ENCODE measurements at regions not wholly inside any gene's neighbourhood (a gene's known extent, or its start where the extent isn't known, plus 50 kb on each side); places are given as distances from the start of the nearest gene placed in this dataset.

GRCh38 chr3:164640591-164640990 lies 437.7 kb downstream of the SI start:
- H3K27ac ChIP-seq, result no peak overlapping the region
- H3K27me3 ChIP-seq, result no peaks in the 10 kb centered on the region
- ATAC-seq, result no peak
- H3K4me1 ChIP-seq, result no peaks in the 10 kb centered on the region
- no peak overlapping the region for H3K4me3 ChIP-seq
- no peak for TF ChIP-seq CTCF (IDR thresholded peaks at IDR 0.05)
- H3K36me3 ChIP-seq, result no peaks in the 10 kb centered on the region
- H3K9me3 ChIP-seq, result no peaks in the 10 kb centered on the region
- intact Hi-C loops (cut with DNase I), result no loop called here
- no peak for DNase-seq

GRCh38 chr3:164620956-164621355 lies 457.3 kb downstream of the SI start:
- Histone ChIP-seq H3K36me3 (no peaks in the 10 kb centered on the region), H3K9me3 (no peaks in the 10 kb centered on the region), H3K27ac (no peak overlapping the region), H3K4me1 (no peaks in the 10 kb centered on the region), H3K4me3 (no peak overlapping the region), H3K27me3 (no peaks in the 10 kb centered on the region)
- DNase-seq (no peak), ATAC-seq (no peak)
- intact Hi-C loops (cut with DNase I), result no loop called here
- no peak for TF ChIP-seq CTCF (IDR thresholded peaks at IDR 0.05)

- no peak overlapping the region for H3K27ac ChIP-seq
- H3K36me3 ChIP-seq, result no peaks in the 10 kb centered on the region
- no peak for DNase-seq
- H3K4me1 ChIP-seq, result no peaks in the 10 kb centered on the region
- intact Hi-C loops (cut with DNase I), result no loop called here
- no peaks in the 10 kb centered on the region for H3K9me3 ChIP-seq
- no peaks in the 10 kb centered on the region for H3K27me3 ChIP-seq
- no peak overlapping the region for H3K4me3 ChIP-seq
- no peak for TF ChIP-seq CTCF (IDR thresholded peaks at IDR 0.05)
- no peak for ATAC-seq
Measured at GRCh38 chr3:164620423-164620822, 457.9 kb downstream of the SI start.

- Histone ChIP-seq H3K27ac (no peak overlapping the region), H3K4me1 (no peaks in the 10 kb centered on the region), H3K4me3 (no peak overlapping the region), H3K36me3 (no peaks in the 10 kb centered on the region), H3K27me3 (no peaks in the 10 kb centered on the region), H3K9me3 (no peaks in the 10 kb centered on the region)
- no peak for TF ChIP-seq CTCF (IDR thresholded peaks at IDR 0.05)
- no peak for ATAC-seq
- intact Hi-C loops (cut with DNase I), result no loop called here
- DNase-seq, result no peak
Measured at GRCh38 chr3:164612751-164613150, 465.5 kb downstream of the SI start.

GRCh38 chr3:164608554-164609276 lies 469.6 kb downstream of the SI start:
- intact Hi-C loops (cut with DNase I), result no loop called here
- no peak overlapping the region for H3K4me3 ChIP-seq
- no peak for TF ChIP-seq CTCF (IDR thresholded peaks at IDR 0.05)
- H3K27ac ChIP-seq, result no peak overlapping the region
- no peaks in the 10 kb centered on the region for H3K4me1 ChIP-seq
- no peaks in the 10 kb centered on the region for H3K27me3 ChIP-seq
- no peak for ATAC-seq
- DNase-seq, result no peak
- no peaks in the 10 kb centered on the region for H3K36me3 ChIP-seq
- H3K9me3 ChIP-seq, result no peaks in the 10 kb centered on the region

GRCh38 chr3:164604687-164605086 lies 473.6 kb downstream of the SI start:
- no peaks in the 10 kb centered on the region for H3K9me3 ChIP-seq
- TF ChIP-seq CTCF (IDR thresholded peaks at IDR 0.05), result no peak
- ATAC-seq, result no peak
- no peak overlapping the region for H3K4me3 ChIP-seq
- no peak overlapping the region for H3K27ac ChIP-seq
- no peaks in the 10 kb centered on the region for H3K4me1 ChIP-seq
- no peaks in the 10 kb centered on the region for H3K27me3 ChIP-seq
- no peak for DNase-seq
- intact Hi-C loops (cut with DNase I), result no loop called here
- H3K36me3 ChIP-seq, result no peaks in the 10 kb centered on the region

Data from upper lobe of right lung (tissue), 1 donor.